HFF-Myc (cell line): ENCODE measurements at regions not wholly inside any gene's neighbourhood (a gene's known extent, or its start where the extent isn't known, plus 50 kb on each side); places are given as distances from the start of the nearest gene placed in this dataset.

Source experiments
- DNase-seq: peaks from one replicate; pipeline ENCODE4 v3.0.0-alpha.2; 2011; ENCODE audit warnings: low read depth; ENCODE audit errors: extremely low read depth
- H3K4me3 ChIP-seq: replicated peaks from 2 replicates; pipeline ENCODE4 v1.5.1; 2011; ENCODE audit warnings: low read depth, mild to moderate bottlenecking, control low read depth, low read length
- CTCF ChIP-seq: IDR thresholded peaks from 2 replicates; pipeline ENCODE4 v1.5.1; 2012; ENCODE audit warnings: mild to moderate bottlenecking, low read depth, low read length, control low read depth; ENCODE audit errors: missing control alignments

- peak; percentile 19 for DNase-seq
- H3K4me3 ChIP-seq, result no peak overlapping the region
- TF ChIP-seq CTCF, result no peak
These were observed 63.6 kb upstream of the ZC3H12A start for GRCh38 chr1:37410815-37411214.

GRCh38 chr1:37415611-37416244, 58.7 kb upstream of the ZC3H12A start:
- no peak for TF ChIP-seq CTCF
- H3K4me3 ChIP-seq, result no peak overlapping the region
- DNase-seq, result no peak

- TF ChIP-seq CTCF, result no peak
- no peak for DNase-seq
- H3K4me3 ChIP-seq, result no peak overlapping the region
These were observed 53.9 kb upstream of the ZC3H12A start for GRCh38 chr1:37420456-37420855.

- no peak for TF ChIP-seq CTCF
- no peak overlapping the region for H3K4me3 ChIP-seq
These were observed 50.6 kb upstream of the ZC3H12A start for GRCh38 chr1:37423810-37424209.

GRCh38 chr1:37424523-37424922, 49.9 kb upstream of the ZC3H12A start:
- no peak for TF ChIP-seq CTCF
- no peak for DNase-seq
- H3K4me3 ChIP-seq, result no peak overlapping the region

More at GRCh38 chr1:37423810-37424209, 50.6 kb upstream of the ZC3H12A start:
- no peak for DNase-seq
